Esophagus (tissue), 2 donors: ENCODE measurements at regions not wholly inside any gene's neighbourhood (a gene's known extent, or its start where the extent isn't known, plus 50 kb on each side); places are given as distances from the start of the nearest gene placed in this dataset.
A peak's percentile ranks its signal among the peaks of the same experiment; 100 is the strongest.

Experiments used
- H3K27ac ChIP-seq, 2 donors: one replicate each; pipeline ENCODE4 v1.5.1; 2013; ENCODE audit warnings: low read depth in 2 of 2, mild to moderate bottlenecking in 2 of 2, inconsistent platforms in 1 of 2, low read length in 1 of 2, moderate library complexity in 1 of 2
- H3K27me3 ChIP-seq, 2 donors: one replicate each; pipeline ENCODE4 v1.6.1; 2013; ENCODE audit warnings: low read length in 2 of 2, control low read depth in 1 of 2, mild to moderate bottlenecking in 1 of 2; ENCODE audit not compliant: insufficient read depth in 2 of 2, control insufficient read depth in 1 of 2
- H3K36me3 ChIP-seq, 2 donors: one replicate each; pipeline ENCODE4 v1.6.1; 2013; ENCODE audit warnings: low read length in 1 of 2; ENCODE audit not compliant: control insufficient read depth in 2 of 2, insufficient read depth in 2 of 2
- H3K4me1 ChIP-seq, 2 donors: one replicate each; pipeline ENCODE4 v1.6.1; 2013; ENCODE audit warnings: low read length in 1 of 2; ENCODE audit not compliant: control insufficient read depth in 2 of 2, insufficient read depth in 2 of 2
- H3K4me3 ChIP-seq, 2 donors: one replicate each; pipeline ENCODE4 v1.5.1; 2013; ENCODE audit warnings: low read length in 2 of 2, mild to moderate bottlenecking in 2 of 2, low read depth in 1 of 2, moderate library complexity in 1 of 2
- H3K9me3 ChIP-seq, 2 donors: one replicate each; pipeline ENCODE4 v1.6.1; 2013; ENCODE audit warnings: mild to moderate bottlenecking in 2 of 2, low read depth in 1 of 2, low read length in 1 of 2, moderate library complexity in 1 of 2; ENCODE audit not compliant: control insufficient read depth in 2 of 2, insufficient read depth in 1 of 2
- WGBS, 2 donors: extraction: QIAGEN DNeasy Blood & Tissue Kit; methylation state at CpG; one replicate each; pipeline ENCODE4 v1.1.7; 2013; 5-methylcytosine and 5-hydroxymethylcytosine counted together
- donor health status: healthy with polysubstance abuse.
- donor health status: Bipolar disorder and iron deficiency.

DNA sequence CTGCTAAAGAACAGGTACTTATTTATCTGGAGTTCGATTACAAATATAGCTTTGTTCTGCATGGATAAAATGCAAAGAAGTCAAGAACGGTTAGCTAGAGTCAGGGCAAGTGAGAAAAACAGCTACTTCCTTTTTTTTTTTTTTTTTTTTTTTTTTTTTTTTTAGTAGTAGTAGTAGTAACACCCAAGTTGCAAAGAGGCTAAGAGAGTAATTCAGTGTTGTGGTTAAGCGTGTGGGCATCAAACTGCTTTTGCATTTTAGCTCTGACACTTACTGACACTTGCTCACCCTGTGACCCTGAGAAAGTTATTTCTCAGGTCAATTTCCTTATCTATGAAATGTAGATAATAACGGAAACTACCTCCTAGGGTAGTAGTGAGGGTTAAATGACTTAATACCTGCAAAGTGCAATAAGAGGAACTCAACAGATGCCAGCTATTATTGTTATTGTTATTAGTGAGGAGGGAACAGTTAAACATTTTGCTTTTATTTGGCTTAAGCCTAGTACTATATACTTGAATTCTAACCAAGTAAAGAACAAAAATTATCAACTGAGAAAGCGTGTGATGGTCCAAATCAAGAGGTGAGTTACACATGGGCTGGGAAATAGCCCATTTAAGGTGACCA lies 86.7 kb upstream of the BACH2 start:
- H3K36me3 ChIP-seq, result no peaks in the 10 kb centered on the region
- 50 to 54% methylated on average over 5 of the region's 5 CpGs for WGBS, 2 donors
- H3K4me3 ChIP-seq, result no peak overlapping the region
- no peak overlapping the region for H3K27ac ChIP-seq
- H3K9me3 ChIP-seq, result no peaks in the 10 kb centered on the region
- H3K27me3 ChIP-seq, result no peaks in the 10 kb centered on the region
- H3K4me1 ChIP-seq, result no peaks in the 10 kb centered on the region

DNA sequence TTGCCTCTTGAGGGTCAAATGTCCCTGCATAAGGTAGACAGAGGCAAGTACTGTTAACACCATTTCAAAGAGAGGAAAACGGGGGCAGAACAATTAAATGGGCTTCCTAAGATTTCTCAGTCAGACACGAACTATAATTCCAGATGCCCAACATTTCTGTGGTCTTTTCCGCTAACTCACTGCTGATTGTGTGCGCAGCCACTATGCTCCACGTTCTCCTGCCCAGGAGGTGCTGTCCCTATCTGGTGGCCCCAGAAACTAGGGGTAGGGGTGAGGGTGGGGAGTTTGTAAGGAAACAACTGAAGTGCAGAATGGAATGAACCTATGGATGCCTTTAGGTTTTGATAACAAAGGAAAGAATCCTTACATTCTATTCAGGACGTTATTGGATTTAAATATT lies 86.1 kb upstream of the BACH2 start:
- no peak overlapping the region for H3K27ac ChIP-seq
- no peaks in the 10 kb centered on the region for H3K4me1 ChIP-seq
- H3K4me3 ChIP-seq, result no peak overlapping the region
- H3K27me3 ChIP-seq, result no peaks in the 10 kb centered on the region
- no peaks in the 10 kb centered on the region for H3K36me3 ChIP-seq
- WGBS, 2 donors, result 64 to 69% methylated on average over 6 of the region's 6 CpGs
- no peaks in the 10 kb centered on the region for H3K9me3 ChIP-seq

DNA sequence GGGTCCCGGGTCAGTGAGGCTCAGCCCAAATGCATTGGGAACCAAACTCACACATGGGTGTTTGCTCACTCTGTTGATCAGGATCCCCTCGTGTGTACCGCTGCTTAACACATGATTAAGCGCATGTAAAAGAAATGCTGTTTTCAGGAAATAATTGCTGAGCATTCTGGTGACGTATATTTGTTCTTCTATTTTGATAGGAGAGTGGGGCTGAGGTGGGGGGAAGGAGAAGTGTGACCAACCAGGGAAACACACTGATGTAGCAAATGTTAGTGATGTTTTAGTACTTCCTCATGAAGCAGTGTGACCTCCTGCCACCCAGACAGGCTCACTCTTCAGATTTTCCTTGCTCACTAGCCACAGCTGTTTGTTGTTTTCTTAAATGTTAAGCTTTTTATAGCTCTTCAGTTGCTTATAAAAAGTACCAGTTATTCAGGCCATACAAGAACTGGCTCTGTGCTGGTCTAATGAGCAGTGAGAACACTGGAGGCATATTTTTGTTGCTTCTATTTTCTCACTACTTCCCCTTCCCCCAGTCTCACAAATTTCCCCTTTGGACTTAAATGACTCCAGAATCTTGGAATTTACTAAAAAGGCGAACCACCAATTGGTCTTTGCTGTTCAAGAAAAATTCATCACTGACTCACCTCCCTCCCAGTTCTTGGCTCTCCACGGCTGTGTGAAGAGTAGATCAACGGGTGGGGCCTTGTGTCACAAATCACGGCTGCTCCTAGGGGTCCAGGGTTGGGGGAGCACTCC lies 79.2 kb upstream of the BACH2 start:
- Histone ChIP-seq H3K4me1 (peaks cover 0 to 3% of the 10 kb centered on the region in 2 donors), H3K9me3 (no peaks in the 10 kb centered on the region), H3K27ac (no peak overlapping the region), H3K4me3 (no peak overlapping the region), H3K27me3 (no peaks in the 10 kb centered on the region), H3K36me3 (no peaks in the 10 kb centered on the region)
- 76 to 78% methylated on average over 9 of the region's 9 CpGs for WGBS, 2 donors

DNA sequence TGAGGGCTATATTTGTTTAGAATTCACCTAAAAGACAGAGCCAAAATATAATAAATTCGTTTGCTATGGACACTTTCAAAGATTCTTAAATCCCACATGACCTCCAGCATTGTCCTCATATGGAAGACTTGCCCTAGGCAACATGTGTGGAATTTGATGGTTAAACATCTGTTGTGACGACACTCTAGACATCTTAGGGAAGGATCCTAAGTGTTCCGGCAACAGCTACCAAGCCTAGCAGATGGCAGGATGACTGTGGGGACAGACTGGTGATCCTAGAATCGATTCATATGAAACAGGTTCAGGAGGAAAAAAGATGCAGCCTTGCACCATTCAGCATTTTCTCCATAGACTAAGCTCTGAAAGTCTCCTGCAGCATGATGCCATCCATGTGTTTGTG lies 77.6 kb upstream of the BACH2 start:
- 69 to 71% methylated on average over 4 of the region's 4 CpGs for WGBS, 2 donors
- Histone ChIP-seq H3K4me1 (peaks cover 3 to 4% of the 10 kb centered on the region in 2 donors), H3K9me3 (no peaks in the 10 kb centered on the region), H3K27me3 (no peaks in the 10 kb centered on the region), H3K36me3 (no peaks in the 10 kb centered on the region), H3K27ac (no peak overlapping the region), H3K4me3 (no peak overlapping the region)

DNA sequence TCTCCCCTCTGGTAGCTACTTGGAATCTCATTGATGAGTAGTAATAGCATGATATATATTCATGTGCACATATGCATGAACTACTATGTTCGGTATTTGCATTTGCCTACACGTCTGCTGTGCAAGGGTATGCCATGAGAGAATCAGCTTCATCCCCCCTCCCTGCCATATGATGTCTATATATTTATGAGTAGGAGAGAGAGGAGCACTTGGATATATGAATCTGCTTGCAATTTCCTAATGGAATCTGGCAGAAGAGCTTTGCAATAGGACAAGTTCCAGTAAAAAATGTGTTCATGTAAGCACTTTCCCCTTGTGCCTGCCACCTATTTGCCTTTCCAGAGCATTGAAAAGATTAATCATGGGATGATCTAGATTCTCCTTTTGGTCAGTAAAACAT lies 76.2 kb upstream of the BACH2 start:
- no peaks in the 10 kb centered on the region for H3K36me3 ChIP-seq
- H3K4me1 ChIP-seq, result peaks cover 3 to 4% of the 10 kb centered on the region in 2 donors
- no peak overlapping the region for H3K27ac ChIP-seq
- WGBS, 2 donors, result 88 to 89% methylated on average over 2 of the region's 2 CpGs
- no peaks in the 10 kb centered on the region for H3K27me3 ChIP-seq
- H3K9me3 ChIP-seq, result no peaks in the 10 kb centered on the region
- no peak overlapping the region for H3K4me3 ChIP-seq

DNA sequence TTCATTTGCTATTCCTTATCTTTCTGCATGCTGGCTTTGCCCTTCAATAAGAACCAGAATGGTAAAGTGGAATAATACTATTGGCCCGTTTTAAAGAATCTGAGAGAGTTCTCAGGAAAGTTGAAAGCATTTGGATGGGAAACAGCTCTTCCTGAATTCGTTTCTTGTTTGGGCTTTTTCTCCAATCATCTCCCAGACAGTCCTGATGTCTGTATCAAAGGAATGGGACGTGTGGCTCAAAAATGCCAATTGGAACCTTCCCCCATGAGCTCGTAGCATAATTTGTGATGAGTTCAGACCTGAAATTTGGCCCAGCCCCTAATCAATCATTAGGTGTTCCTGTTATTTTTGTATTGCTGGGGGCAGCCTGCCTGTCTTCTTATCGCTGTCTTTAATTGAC lies 75.8 kb upstream of the BACH2 start:
- Histone ChIP-seq H3K9me3 (no peaks in the 10 kb centered on the region), H3K4me1 (peaks cover 3 to 4% of the 10 kb centered on the region in 2 donors), H3K36me3 (no peaks in the 10 kb centered on the region), H3K27ac (no peak overlapping the region), H3K4me3 (no peak overlapping the region), H3K27me3 (no peaks in the 10 kb centered on the region)
- 64 to 67% methylated on average over 5 of the region's 5 CpGs for WGBS, 2 donors

DNA sequence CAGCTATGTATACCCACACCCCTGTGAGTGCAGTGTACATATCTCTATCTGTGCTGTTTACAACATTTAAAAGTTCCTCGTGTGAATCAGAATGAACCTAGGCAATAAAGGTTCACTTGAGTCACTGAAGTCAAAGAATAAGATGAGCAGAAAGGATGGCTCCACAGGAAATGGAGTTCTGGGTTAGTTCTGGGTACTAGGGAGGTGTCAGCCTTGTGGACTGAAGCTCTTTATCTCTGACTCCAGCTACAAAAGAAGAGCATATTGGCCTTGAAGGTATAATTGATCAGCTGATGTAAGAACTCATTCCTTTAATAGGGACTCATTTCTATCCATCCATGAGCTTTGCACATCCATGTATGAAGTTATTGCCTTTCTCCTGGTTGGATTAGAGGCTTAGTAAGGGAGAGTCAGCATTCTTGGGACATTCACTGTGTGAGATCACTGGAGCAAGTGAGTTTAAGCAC lies 73.9 kb upstream of the BACH2 start:
- Histone ChIP-seq H3K4me1 (peaks cover 0 to 4% of the 10 kb centered on the region in 2 donors), H3K9me3 (no peaks in the 10 kb centered on the region), H3K27me3 (no peaks in the 10 kb centered on the region), H3K4me3 (no peak overlapping the region), H3K36me3 (no peaks in the 10 kb centered on the region), H3K27ac (no peak overlapping the region)
- WGBS, 2 donors, result 45 to 61% methylated on average over 1 of the region's 1 CpG

DNA sequence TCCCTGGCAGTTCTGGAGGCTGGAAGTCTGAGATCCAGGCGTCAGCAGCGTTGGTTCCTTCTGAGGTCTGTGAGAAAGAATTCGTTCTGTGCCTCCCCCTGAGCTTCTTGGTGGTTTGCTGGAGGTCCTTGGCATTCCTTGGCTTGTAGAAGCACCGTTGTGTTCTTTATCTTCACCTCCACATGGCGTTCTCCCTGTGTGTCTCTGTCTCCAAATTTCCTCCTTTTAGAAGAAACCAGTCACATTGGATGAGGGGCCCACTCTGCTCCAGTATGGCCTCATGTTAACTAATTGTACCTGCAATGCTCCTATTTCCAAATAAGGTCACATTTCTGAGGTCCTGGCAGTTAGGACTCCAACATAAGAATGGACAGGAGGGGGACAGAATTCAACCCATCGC lies 73.0 kb upstream of the BACH2 start:
- WGBS, 2 donors, result 86 to 92% methylated on average over 6 of the region's 6 CpGs
- no peaks in the 10 kb centered on the region for H3K9me3 ChIP-seq
- H3K27ac ChIP-seq, result peak overlapping the region in 1 of 2 donors; percentile 26
- no peaks in the 10 kb centered on the region for H3K36me3 ChIP-seq
- peaks cover 0 to 4% of the 10 kb centered on the region in 2 donors for H3K4me1 ChIP-seq
- H3K27me3 ChIP-seq, result no peaks in the 10 kb centered on the region
- H3K4me3 ChIP-seq, result no peak overlapping the region

DNA sequence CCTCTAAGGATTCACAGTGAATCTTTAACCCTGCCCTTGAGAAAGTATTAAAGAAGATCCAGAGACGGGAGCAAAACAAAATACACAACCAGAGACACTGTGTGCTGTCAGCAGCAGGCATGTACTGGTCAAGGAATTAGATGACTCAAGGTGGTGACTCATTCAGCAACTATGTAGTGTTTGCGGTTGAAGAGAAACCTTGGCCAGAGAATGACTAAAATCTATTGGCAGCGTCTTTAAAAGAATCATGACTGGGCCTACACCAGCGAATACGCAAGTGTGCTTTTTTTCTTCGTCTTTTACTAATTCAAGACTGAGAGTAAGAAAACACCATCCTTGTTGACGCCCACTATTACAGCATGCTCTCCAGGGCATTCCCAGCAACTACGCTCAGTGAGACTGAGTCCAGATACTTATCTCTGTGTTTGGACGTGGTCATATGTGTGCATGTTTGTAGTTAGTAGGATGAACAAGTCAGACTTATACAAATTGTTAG lies 72.4 kb upstream of the BACH2 start:
- Histone ChIP-seq H3K27ac (peak overlapping the region; percentile 37 to 82), H3K36me3 (no peaks in the 10 kb centered on the region), H3K9me3 (no peaks in the 10 kb centered on the region), H3K4me3 (no peak overlapping the region), H3K27me3 (no peaks in the 10 kb centered on the region), H3K4me1 (peaks cover 0 to 4% of the 10 kb centered on the region in 2 donors)
- WGBS, 2 donors, result 14 to 22% methylated on average over 9 of the region's 9 CpGs

DNA sequence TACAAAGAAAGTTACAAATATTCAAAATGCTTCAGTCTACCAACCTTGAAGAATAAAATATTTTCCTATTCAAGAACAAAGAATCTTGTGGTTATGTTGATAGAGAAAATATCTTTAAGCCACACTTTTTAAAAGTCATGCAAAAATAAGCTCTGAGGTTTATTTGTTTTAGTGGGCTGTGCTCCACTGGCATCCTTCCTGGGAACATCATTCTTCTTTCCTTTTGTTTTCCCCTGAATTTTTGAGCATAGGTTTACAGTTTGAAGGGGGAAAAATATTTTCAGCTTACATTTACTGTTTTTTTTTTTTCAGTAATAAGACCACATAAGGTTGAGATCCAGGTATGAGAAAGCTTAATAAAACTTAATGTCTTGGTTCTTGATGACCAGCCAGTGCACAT lies 72.0 kb upstream of the BACH2 start:
- Histone ChIP-seq H3K4me3 (no peak overlapping the region), H3K27ac (peak overlapping the region in 1 of 2 donors; percentile 37), H3K9me3 (no peaks in the 10 kb centered on the region), H3K27me3 (no peaks in the 10 kb centered on the region), H3K4me1 (peaks cover 0 to 4% of the 10 kb centered on the region in 2 donors), H3K36me3 (no peaks in the 10 kb centered on the region)
